IMR-90 (cell line): ENCODE measurements at regions not wholly inside any gene's neighbourhood (a gene's known extent, or its start where the extent isn't known, plus 50 kb on each side); places are given as distances from the start of the nearest gene placed in this dataset.

Source experiments
- ATAC-seq: fragments of 200-7000 bp; cut with Tn5 transposase; 2 replicates; pipeline ENCODE4 v1.9.1; 2020; ENCODE audit warnings: low read depth, mild to moderate bottlenecking, moderate library complexity
- BruUV-seq: library from RNA; stranded (reverse); fragments of 400-500 nt; replicated peaks from 2 replicates; lab custom pipeline; 2021; lab: Mats Ljungman, UMichigan
- CTCF ChIA-PET: fragments of 300-600 bp; formaldehyde crosslinking; extraction: SDS; loops from one replicate; lab custom pipeline; 2021; ENCODE audit warnings: antibody characterized with exemption; lab: Yijun Ruan, JAX
- POLR2A ChIA-PET: fragments of 300-600 bp; sonication (Branson Sonifier 250); formaldehyde crosslinking; loops from one replicate; lab custom pipeline; 2022; ENCODE audit warnings: antibody characterized with exemption; ENCODE audit not compliant: unreplicated experiment; lab: Charles Lee
- DNase-seq: peaks from one replicate; pipeline ENCODE4 v3.0.0; 2013
- H2AFZ ChIP-seq: replicated peaks from 2 replicates; pipeline ENCODE3; 2013; ENCODE audit warnings: low read length, mild to moderate bottlenecking; ENCODE audit not compliant: poor library complexity
- H2AK5ac ChIP-seq: 2 replicates; pipeline ENCODE4 v1.6.1; 2013; ENCODE audit warnings: low read depth, low read length, inconsistent platforms
- H2AK9ac ChIP-seq: replicated peaks from 2 replicates; pipeline ENCODE3; 2013; ENCODE audit warnings: mild to moderate bottlenecking, low read depth, low read length, moderate library complexity; ENCODE audit not compliant: poor library complexity
- H2BK120ac ChIP-seq: 2 replicates; pipeline ENCODE4 v1.6.1; 2013; ENCODE audit warnings: low read depth, low read length, inconsistent platforms
- H2BK15ac ChIP-seq: 3 replicates; pipeline ENCODE4 v1.6.1; 2013; ENCODE audit warnings: low read depth, low read length, inconsistent platforms
- H2BK20ac ChIP-seq: 2 replicates; pipeline ENCODE4 v1.6.1; 2013; ENCODE audit warnings: low read depth, mild to moderate bottlenecking, inconsistent platforms, low read length, moderate library complexity
- H2BK5ac ChIP-seq: 2 replicates; pipeline ENCODE4 v1.6.1; 2013; ENCODE audit warnings: mild to moderate bottlenecking, low read depth, low read length, inconsistent platforms; ENCODE audit not compliant: poor library complexity, severe bottlenecking
- H3K14ac ChIP-seq: replicated peaks from 2 replicates; pipeline ENCODE4 v1.6.1; 2013; ENCODE audit warnings: low read depth, low read length, inconsistent platforms
- H3K18ac ChIP-seq: 2 replicates; pipeline ENCODE4 v1.6.1; 2013; ENCODE audit warnings: low read depth, low read length, control low read depth
- H3K23ac ChIP-seq: 2 replicates; pipeline ENCODE4 v1.6.1; 2013; ENCODE audit warnings: low read depth, low read length, inconsistent platforms
- H3K27ac ChIP-seq: 2 replicates; pipeline ENCODE4 v1.5.1; 2013; ENCODE audit warnings: mild to moderate bottlenecking, control low read depth, low read length; ENCODE audit not compliant: insufficient read depth
- H3K27me3 ChIP-seq: 2 replicates; pipeline ENCODE4 v1.6.1; 2013; ENCODE audit warnings: low read length; ENCODE audit not compliant: control insufficient read depth, insufficient read depth
- H3K36me3 ChIP-seq: 2 replicates; pipeline ENCODE4 v1.6.1; 2013; ENCODE audit warnings: low read length, mixed read lengths; ENCODE audit not compliant: control insufficient read depth, insufficient read depth
- H3K4ac ChIP-seq: 2 replicates; pipeline ENCODE4 v1.6.1; 2013; ENCODE audit warnings: low read depth, low read length, inconsistent platforms
- H3K4me1 ChIP-seq: 2 replicates; pipeline ENCODE4 v1.6.1; 2013; ENCODE audit warnings: low read length, mixed read lengths; ENCODE audit not compliant: control insufficient read depth, insufficient read depth
- H3K4me2 ChIP-seq: 2 replicates; pipeline ENCODE4 v1.6.1; 2013; ENCODE audit warnings: low read depth, mild to moderate bottlenecking, control low read depth, low read length, moderate library complexity
- H3K4me3 ChIP-seq: 2 replicates; pipeline ENCODE4 v1.5.1; 2013; ENCODE audit warnings: low read depth, mild to moderate bottlenecking, control low read depth, low read length, moderate library complexity; ENCODE audit not compliant: insufficient read depth
- H3K56ac ChIP-seq: 2 replicates; pipeline ENCODE4 v1.6.1; 2013; ENCODE audit warnings: low read length, inconsistent platforms; ENCODE audit not compliant: insufficient read depth; ENCODE audit errors: extremely low read depth
- H3K79me1 ChIP-seq, 2 experiments: 2 replicates each; pipeline ENCODE4 v1.6.1; 2013; ENCODE audit warnings: low read length in 2 of 2, inconsistent platforms in 1 of 2, low read depth in 1 of 2
- H3K9ac ChIP-seq: 2 replicates; pipeline ENCODE4 v1.6.1; 2013; ENCODE audit warnings: low read depth, low read length, control low read depth
- H3K9me1 ChIP-seq: 2 replicates; pipeline ENCODE4 v1.6.1; 2013; ENCODE audit warnings: low read length, inconsistent platforms; ENCODE audit not compliant: insufficient read depth
- H3K9me3 ChIP-seq: 2 replicates; pipeline ENCODE4 v1.6.1; 2013; ENCODE audit warnings: low read length; ENCODE audit not compliant: control insufficient read depth, insufficient read depth
- H4K20me1 ChIP-seq: 2 replicates; pipeline ENCODE4 v1.6.1; 2013; ENCODE audit warnings: low read length, inconsistent platforms; ENCODE audit not compliant: insufficient read depth
- H4K5ac ChIP-seq: 2 replicates; pipeline ENCODE4 v1.6.1; 2013; ENCODE audit warnings: mild to moderate bottlenecking, low read depth, low read length, control low read depth
- H4K8ac ChIP-seq, 2 experiments: 2 replicates each; pipeline ENCODE4 v1.6.1; 2013; ENCODE audit warnings: low read depth in 2 of 2, low read length in 2 of 2, control low read depth in 1 of 2, inconsistent platforms in 1 of 2
- H4K91ac ChIP-seq: 2 replicates; pipeline ENCODE4 v1.6.1; 2013; ENCODE audit warnings: low read depth, low read length, inconsistent platforms; ENCODE audit not compliant: insufficient read depth
- BHLHE40 ChIP-seq: fragments of 150-350 bp; IDR thresholded peaks from 2 replicates; pipeline ENCODE4 v1.6.1; 2016; ENCODE audit warnings: mild to moderate bottlenecking, low read depth, low read length
- CEBPB ChIP-seq: IDR thresholded peaks from 2 replicates; pipeline ENCODE4 v1.6.1; 2012; ENCODE audit warnings: low read depth, low read length, improper control_type of control experiment
- CHD1 ChIP-seq: IDR thresholded peaks from 2 replicates; pipeline ENCODE4 v1.6.1; 2012; ENCODE audit warnings: low read depth, low read length, improper control_type of control experiment
- MAFK ChIP-seq: IDR thresholded peaks from 2 replicates; pipeline ENCODE4 v1.6.1; 2012; ENCODE audit warnings: low read depth, low read length, improper control_type of control experiment
- MAZ ChIP-seq: IDR thresholded peaks from 2 replicates; pipeline ENCODE4 v1.6.1; 2012; ENCODE audit warnings: low read depth, mild to moderate bottlenecking, low read length, improper control_type of control experiment, moderate library complexity, borderline replicate concordance
- MXI1 ChIP-seq: IDR thresholded peaks from 2 replicates; pipeline ENCODE4 v1.6.1; 2012; ENCODE audit warnings: low read depth, mild to moderate bottlenecking, low read length, moderate library complexity, borderline replicate concordance
- NFE2L2 ChIP-seq: fragments of 150-350 bp; IDR thresholded peaks from 2 replicates; pipeline ENCODE4 v1.6.1; 2016; ENCODE audit warnings: low read depth, mild to moderate bottlenecking, low read length
- RCOR1 ChIP-seq: IDR thresholded peaks from 2 replicates; pipeline ENCODE4 v1.6.1; 2012; ENCODE audit warnings: mild to moderate bottlenecking, low read length, improper control_type of control experiment; ENCODE audit not compliant: insufficient replicate concordance
- WGBS, 2 experiments: methylation state at CpG; one replicate each; pipeline versions ENCODE4 v1.1.5 to v1.1.7; 2013; ENCODE audit warnings: missing lambda C conversion rate in 2 of 2; ENCODE audit not compliant: insufficient read length in 1 of 2; ENCODE audit errors: extremely low coverage in 2 of 2; 5-methylcytosine and 5-hydroxymethylcytosine counted together
- dilution Hi-C: fragments of 300-500 bp; cut with HindIII; formaldehyde crosslinking; loops from one replicate; pipeline ENCODE4 v1.14.3; 2018; ENCODE audit warnings: low sequenced_read_pairs; ENCODE audit not compliant: unreplicated experiment
- in situ Hi-C: fragments of 300-500 bp; cut with MboI; formaldehyde crosslinking; loops from 3 replicates; pipeline ENCODE4 v1.14.3; 2019; ENCODE audit warnings: low sequenced_read_pairs, inconsistent platforms, mixed read lengths
- intact Hi-C: fragments of 100-400 bp; cut with micrococcal nuclease; formaldehyde crosslinking; loops from 2 replicates; pipeline ENCODE4 v1.10.0; 2022
- TF ChIP-seq, protein P1 (sequence below): conservative IDR thresholded peaks from 2 replicates; pipeline ENCODE4 v1.5.1; 2012; ENCODE audit warnings: mild to moderate bottlenecking, low read depth, low read length, improper control_type of control experiment

- H3K4ac ChIP-seq, result no peak overlapping the region
- no peak overlapping the region for H2BK120ac ChIP-seq
- BruUV-seq, result no TSS peak
- no peaks in the 10 kb centered on the region for H3K79me1 ChIP-seq
- no peak overlapping the region for H4K8ac ChIP-seq
- no peak overlapping the region for H3K18ac ChIP-seq
- H2BK5ac ChIP-seq, result no peak overlapping the region
- no peaks in the 10 kb centered on the region for H3K9me1 ChIP-seq
- DNase-seq, result no peak
- H2BK15ac ChIP-seq, result no peak overlapping the region
- H3K9me3 ChIP-seq, result no peaks in the 10 kb centered on the region
- H2BK20ac ChIP-seq, result no peak overlapping the region
- H3K36me3 ChIP-seq, result no peaks in the 10 kb centered on the region
- H3K9ac ChIP-seq, result no peak overlapping the region
- no peak overlapping the region for H4K91ac ChIP-seq
- H4K20me1 ChIP-seq, result no peaks in the 10 kb centered on the region
- H2AK5ac ChIP-seq, result no peak overlapping the region
- peaks cover 11% of the 10 kb centered on the region for H3K27me3 ChIP-seq
- peaks cover 2% of the 10 kb centered on the region; the same call in 1 of the 2 replicates for H3K4me1 ChIP-seq
- H3K27ac ChIP-seq, result no peak overlapping the region
- intact Hi-C loops (loop anchor here (10.0 kb wide), 1 partner anchor 268 kb away; no protein-coding TSS in a partner anchor), dilution Hi-C loops (no loop called here), in situ Hi-C loops (no loop called here)
- CTCF ChIA-PET, result interaction anchor here (0.9 to 1.1 kb wide), 2 partner anchors 46 to 247 kb away, joined by 3 read pairs; no protein-coding TSS in a partner anchor
- no peak overlapping the region for H4K5ac ChIP-seq
- TF ChIP-seq MAFK, result no peak
- no peak for TF ChIP-seq BHLHE40
- no peak for TF ChIP-seq RCOR1
- no peak for TF ChIP-seq MAZ
- no peak for TF ChIP-seq MXI1
- TF ChIP-seq NFE2L2, result no peak
- TF ChIP-seq, protein P1, sequence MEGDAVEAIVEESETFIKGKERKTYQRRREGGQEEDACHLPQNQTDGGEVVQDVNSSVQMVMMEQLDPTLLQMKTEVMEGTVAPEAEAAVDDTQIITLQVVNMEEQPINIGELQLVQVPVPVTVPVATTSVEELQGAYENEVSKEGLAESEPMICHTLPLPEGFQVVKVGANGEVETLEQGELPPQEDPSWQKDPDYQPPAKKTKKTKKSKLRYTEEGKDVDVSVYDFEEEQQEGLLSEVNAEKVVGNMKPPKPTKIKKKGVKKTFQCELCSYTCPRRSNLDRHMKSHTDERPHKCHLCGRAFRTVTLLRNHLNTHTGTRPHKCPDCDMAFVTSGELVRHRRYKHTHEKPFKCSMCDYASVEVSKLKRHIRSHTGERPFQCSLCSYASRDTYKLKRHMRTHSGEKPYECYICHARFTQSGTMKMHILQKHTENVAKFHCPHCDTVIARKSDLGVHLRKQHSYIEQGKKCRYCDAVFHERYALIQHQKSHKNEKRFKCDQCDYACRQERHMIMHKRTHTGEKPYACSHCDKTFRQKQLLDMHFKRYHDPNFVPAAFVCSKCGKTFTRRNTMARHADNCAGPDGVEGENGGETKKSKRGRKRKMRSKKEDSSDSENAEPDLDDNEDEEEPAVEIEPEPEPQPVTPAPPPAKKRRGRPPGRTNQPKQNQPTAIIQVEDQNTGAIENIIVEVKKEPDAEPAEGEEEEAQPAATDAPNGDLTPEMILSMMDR, result no peak
- no peak for TF ChIP-seq CHD1
- no peak for TF ChIP-seq CEBPB
- no peak overlapping the region for H3K4me3 ChIP-seq
- H3K4me2 ChIP-seq, result no peak overlapping the region
- H2AK9ac ChIP-seq, result no peak overlapping the region
- H2AFZ ChIP-seq, result no peak overlapping the region
- H3K14ac ChIP-seq, result no peak overlapping the region
- no peak overlapping the region for H3K56ac ChIP-seq
- no peak overlapping the region for H3K23ac ChIP-seq
- POLR2A ChIA-PET, result interaction anchor here (0.7 kb wide), 1 partner anchor 171 kb away, joined by 12 read pairs; no protein-coding TSS in a partner anchor
- ATAC-seq, result no peak
- WGBS, 2 experiments, result 80% methylated on average over 1 of the region's 4 CpGs; no CpG with 5 or more reads in 1 of the 2 experiments
Observed at GRCh38 chr11:123307276-123307675, 112.2 kb upstream of the CLMP start.
